ENCODE measurements at regions not wholly inside any gene's neighbourhood (a gene's known extent, or its start where the extent isn't known, plus 50 kb on each side); places are given as distances from the start of the nearest gene placed in this dataset.

GRCh38 chr12:105562199-105562971 lies 231.9 kb downstream of the C12orf75 start:
- H3K27ac ChIP-seq (ENCODE audit: low read depth in 1 of 2, low read length in 2 of 2): no peak overlapping the region
- H3K36me3 ChIP-seq (replicated peaks in 1 of 2; ENCODE audit: control insufficient read depth in 1 of 2, insufficient read depth in 2 of 2, low read length in 2 of 2): no peaks in the 10 kb centered on the region
- no peaks in the 10 kb centered on the region for H3K9me3 ChIP-seq (replicated peaks in 1 of 2; ENCODE audit: control insufficient read depth in 1 of 2, insufficient read depth in 1 of 2, low read length in 2 of 2)
- no peaks in the 10 kb centered on the region for H3K27me3 ChIP-seq (ENCODE audit: control insufficient read depth in 2 of 2, insufficient read depth in 2 of 2, low read length in 2 of 2)
- no peak overlapping the region for H3K4me2 ChIP-seq (replicated peaks; ENCODE audit: extremely low read depth, low read length, poor library complexity, severe bottlenecking)
- Mint-ChIP-seq H3K27ac (no peak overlapping the region), H3K27me3 (ENCODE audit: low read depth in 3 of 3) (peaks cover 0 to 5% (median 5%) of the 10 kb centered on the region in 3 donors), H3K36me3 (no peaks in the 10 kb centered on the region), H3K9me3 (peaks cover 0 to 7% (median 0%) of the 10 kb centered on the region in 7 donors), H3K4me3 (no peak overlapping the region), H3K4me1 (no peaks in the 10 kb centered on the region)
- no peak overlapping the region for H2AFZ ChIP-seq (ENCODE audit: insufficient read depth, low read depth, low read length, poor library complexity, severe bottlenecking)
- H3K79me2 ChIP-seq (ENCODE audit: insufficient read depth, low read length): no peaks in the 10 kb centered on the region
- TF ChIP-seq, protein P1, sequence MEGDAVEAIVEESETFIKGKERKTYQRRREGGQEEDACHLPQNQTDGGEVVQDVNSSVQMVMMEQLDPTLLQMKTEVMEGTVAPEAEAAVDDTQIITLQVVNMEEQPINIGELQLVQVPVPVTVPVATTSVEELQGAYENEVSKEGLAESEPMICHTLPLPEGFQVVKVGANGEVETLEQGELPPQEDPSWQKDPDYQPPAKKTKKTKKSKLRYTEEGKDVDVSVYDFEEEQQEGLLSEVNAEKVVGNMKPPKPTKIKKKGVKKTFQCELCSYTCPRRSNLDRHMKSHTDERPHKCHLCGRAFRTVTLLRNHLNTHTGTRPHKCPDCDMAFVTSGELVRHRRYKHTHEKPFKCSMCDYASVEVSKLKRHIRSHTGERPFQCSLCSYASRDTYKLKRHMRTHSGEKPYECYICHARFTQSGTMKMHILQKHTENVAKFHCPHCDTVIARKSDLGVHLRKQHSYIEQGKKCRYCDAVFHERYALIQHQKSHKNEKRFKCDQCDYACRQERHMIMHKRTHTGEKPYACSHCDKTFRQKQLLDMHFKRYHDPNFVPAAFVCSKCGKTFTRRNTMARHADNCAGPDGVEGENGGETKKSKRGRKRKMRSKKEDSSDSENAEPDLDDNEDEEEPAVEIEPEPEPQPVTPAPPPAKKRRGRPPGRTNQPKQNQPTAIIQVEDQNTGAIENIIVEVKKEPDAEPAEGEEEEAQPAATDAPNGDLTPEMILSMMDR (IDR thresholded peaks at IDR 0.05): no peak
- H3K9ac ChIP-seq (ENCODE audit: insufficient read depth, low read length, poor library complexity, severe bottlenecking): no peak overlapping the region
- 89% methylated on average over 18 of the region's 24 CpGs for WGBS (ENCODE audit: insufficient coverage)
- H4K20me1 ChIP-seq (ENCODE audit: insufficient read depth, low read length): no peaks in the 10 kb centered on the region
- no peaks in the 10 kb centered on the region for H3K4me1 ChIP-seq (ENCODE audit: control insufficient read depth in 1 of 2, insufficient read depth in 2 of 2, low read length in 2 of 2)
- intact Hi-C loops (cut with micrococcal nuclease): no loop called here
- DNase-seq: no peak
- H3K4me3 ChIP-seq (replicated peaks in 1 of 3; ENCODE audit: low read depth in 2 of 3, low read length in 3 of 3): no peak overlapping the region

DNA sequence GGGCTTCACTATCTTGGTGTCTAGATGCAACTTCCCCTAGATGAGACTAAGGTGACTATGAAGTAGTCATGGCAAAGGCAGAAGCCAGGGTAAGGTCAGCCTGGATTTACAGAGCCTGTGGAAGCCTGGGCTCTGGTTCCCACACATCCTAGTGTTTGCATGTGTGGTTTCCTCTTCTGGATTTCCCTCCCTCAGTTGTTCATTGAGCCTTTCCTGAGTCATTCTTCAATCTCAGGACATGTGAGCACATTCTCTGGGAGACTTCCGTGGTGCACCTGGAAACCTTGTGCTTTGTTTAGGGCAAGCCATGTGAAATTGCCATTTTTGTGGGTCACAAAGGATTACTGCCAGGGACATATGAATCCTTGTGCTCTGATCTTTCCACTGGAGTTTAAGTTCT lies 236.6 kb downstream of the C12orf75 start:
- Histone ChIP-seq H3K4me2 (replicated peaks; ENCODE audit: extremely low read depth, low read length, poor library complexity, severe bottlenecking) (no peak overlapping the region), H3K9ac (ENCODE audit: insufficient read depth, low read length, poor library complexity, severe bottlenecking) (no peak overlapping the region), H3K79me2 (ENCODE audit: insufficient read depth, low read length) (no peaks in the 10 kb centered on the region), H3K27me3 (ENCODE audit: control insufficient read depth in 2 of 2, insufficient read depth in 2 of 2, low read length in 2 of 2) (no peaks in the 10 kb centered on the region), H3K36me3 (replicated peaks in 1 of 2; ENCODE audit: control insufficient read depth in 1 of 2, insufficient read depth in 2 of 2, low read length in 2 of 2) (no peaks in the 10 kb centered on the region), H3K27ac (ENCODE audit: low read depth in 1 of 2, low read length in 2 of 2) (no peak overlapping the region), H3K4me1 (ENCODE audit: control insufficient read depth in 1 of 2, insufficient read depth in 2 of 2, low read length in 2 of 2) (no peaks in the 10 kb centered on the region), H3K4me3 (replicated peaks in 1 of 3; ENCODE audit: low read depth in 2 of 3, low read length in 3 of 3) (no peak overlapping the region), H4K20me1 (ENCODE audit: insufficient read depth, low read length) (no peaks in the 10 kb centered on the region), H3K9me3 (replicated peaks in 1 of 2; ENCODE audit: control insufficient read depth in 1 of 2, insufficient read depth in 1 of 2, low read length in 2 of 2) (no peaks in the 10 kb centered on the region), H2AFZ (ENCODE audit: insufficient read depth, low read depth, low read length, poor library complexity, severe bottlenecking) (no peak overlapping the region)
- DNase-seq: no peak
- Mint-ChIP-seq H3K4me1 (no peaks in the 10 kb centered on the region), H3K4me3 (no peak overlapping the region), H3K36me3 (no peaks in the 10 kb centered on the region), H3K27ac (no peak overlapping the region), H3K27me3 (ENCODE audit: low read depth in 3 of 3) (peaks cover 0 to 2% (median 1%) of the 10 kb centered on the region in 3 donors), H3K9me3 (peaks cover 0 to 5% (median 0%) of the 10 kb centered on the region in 7 donors)
- TF ChIP-seq, protein P1 (IDR thresholded peaks at IDR 0.05): no peak
- intact Hi-C loops (cut with micrococcal nuclease): no loop called here
- WGBS (ENCODE audit: insufficient coverage): 60% methylated on average over 1 of the region's 1 CpG
